DLD1 (cell line): ENCODE measurements at regions not wholly inside any gene's neighbourhood (a gene's known extent, or its start where the extent isn't known, plus 50 kb on each side); places are given as distances from the start of the nearest gene placed in this dataset.
"Not testable (repeated sequence)": the region's sequence is repeated elsewhere in the genome, so short reads cannot be mapped to it uniquely, and the experiment has no call there.

ENCODE experiments used
- in situ Hi-C: cut with HindIII; loops from 2 replicates; pipeline ENCODE4 v1.10.0; 2017; ENCODE audit warnings: low sequenced_read_pairs

DNA sequence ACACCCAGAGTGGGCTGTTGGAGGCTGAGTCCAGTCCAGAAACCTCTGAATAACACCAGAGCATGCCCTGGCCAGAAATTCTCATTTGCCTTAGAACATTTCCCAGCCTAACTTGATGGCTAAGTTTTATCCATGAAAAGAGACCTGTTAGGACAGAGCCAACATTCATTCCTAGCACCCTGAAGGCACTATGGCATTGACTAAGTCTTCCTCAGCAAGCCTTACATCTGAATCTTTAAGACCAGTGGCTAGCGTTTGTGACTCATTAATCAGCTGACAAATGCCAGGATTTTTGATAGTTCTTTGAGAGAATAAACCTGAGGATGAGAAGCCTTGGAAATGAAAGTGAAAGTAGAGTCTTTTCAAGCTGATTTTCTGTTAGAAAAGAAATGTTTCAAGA is 1087.1 kb upstream of the ALCAM start:
- in situ Hi-C loops = no loop called here

- in situ Hi-C loops = no loop called here
Observed at GRCh38 chr3:104281713-104282112, 1085.0 kb upstream of the ALCAM start.

DNA sequence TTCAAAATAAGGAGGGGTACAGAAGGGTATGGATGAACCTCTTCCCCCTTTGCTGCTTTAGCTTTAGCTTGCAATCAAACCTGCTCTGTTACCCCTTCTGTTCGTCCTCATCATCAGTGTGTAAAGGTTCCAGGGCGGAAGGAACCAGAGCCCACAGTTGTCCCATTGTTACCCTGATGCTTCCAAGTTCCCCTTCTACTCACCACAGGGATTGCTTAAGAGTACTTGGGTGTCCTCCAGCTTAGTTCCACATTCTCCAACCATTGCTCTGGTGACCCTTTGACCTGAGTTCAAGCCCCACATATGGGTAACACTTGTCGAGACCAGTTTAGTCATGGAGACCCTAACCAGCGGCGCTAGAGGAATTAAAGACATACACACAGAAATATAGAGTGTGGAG is 1080.1 kb upstream of the ALCAM start:
- in situ Hi-C loops = no loop called here

- in situ Hi-C loops = no loop called here
Observed at GRCh38 chr3:104291437-104291851, 1075.3 kb upstream of the ALCAM start.

GRCh38 chr3:104291878-104292277 is 1074.8 kb upstream of the ALCAM start:
- in situ Hi-C loops = no loop called here

DNA sequence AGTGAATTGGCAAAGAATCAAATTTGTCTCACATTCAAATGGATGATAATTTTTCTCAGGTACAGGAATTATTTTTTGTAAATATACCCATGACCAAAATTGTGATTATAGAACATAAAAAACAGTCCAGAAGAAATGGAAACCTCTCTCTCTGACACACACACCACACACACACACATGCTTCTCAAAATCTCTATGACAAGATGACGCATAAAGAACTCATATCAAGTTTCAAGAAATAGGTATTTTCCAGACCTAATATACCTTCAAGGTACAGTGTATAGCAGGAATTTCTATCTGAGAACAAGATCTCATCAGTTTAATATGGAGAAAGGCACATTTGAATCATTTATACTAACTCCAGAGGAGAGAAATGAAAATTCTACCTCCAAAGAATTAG is 1069.1 kb upstream of the ALCAM start:
- in situ Hi-C loops = no loop called here

- in situ Hi-C loops = no loop called here
Observed at GRCh38 chr3:104298662-104299061, 1068.0 kb upstream of the ALCAM start.

DNA sequence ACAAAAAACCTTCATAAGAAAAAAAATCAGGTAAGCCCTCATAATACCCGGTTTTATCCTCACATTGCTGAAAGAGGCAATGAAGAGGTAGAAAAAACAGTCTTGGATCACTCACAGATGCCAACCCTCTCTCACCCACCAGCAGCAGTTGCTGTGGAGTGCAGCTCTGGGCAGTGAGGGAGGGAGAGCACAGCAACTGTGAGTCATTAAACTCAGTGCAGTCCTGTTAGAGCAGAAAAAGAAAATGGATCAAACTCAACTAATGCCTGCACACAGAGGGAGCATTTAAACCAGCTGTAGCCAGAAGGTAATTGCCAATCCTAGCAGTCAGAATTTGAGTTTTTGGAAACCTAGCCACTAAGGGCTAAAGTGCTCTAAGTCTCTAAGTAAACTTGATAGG is 1050.6 kb upstream of the ALCAM start:
- in situ Hi-C loops = no loop called here

GRCh38 chr3:104323226-104323625 is 1043.5 kb upstream of the ALCAM start:
- in situ Hi-C loops = no loop called here

DNA sequence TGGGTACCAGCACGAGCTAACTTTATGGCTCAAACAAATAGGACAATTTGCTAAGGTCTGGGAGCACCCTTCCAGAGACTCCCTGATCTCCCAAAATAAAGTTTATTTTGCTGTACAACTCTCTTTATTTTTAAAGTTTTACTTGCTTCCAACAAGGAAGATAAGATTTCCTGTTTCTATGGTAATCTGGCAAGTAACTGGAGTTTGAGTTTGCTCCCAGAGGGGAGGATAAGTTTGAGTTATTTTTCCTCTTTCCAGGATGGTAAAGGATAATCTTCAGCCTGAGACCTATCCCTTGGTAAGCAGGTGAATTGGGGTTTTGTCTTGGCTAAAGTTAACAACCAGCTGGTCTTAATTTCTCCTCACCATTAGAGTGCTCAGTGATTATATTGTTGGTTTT is 1019.4 kb upstream of the ALCAM start:
- in situ Hi-C loops = no loop called here

GRCh38 chr3:104349836-104350235 is 1016.9 kb upstream of the ALCAM start:
- in situ Hi-C loops = no loop called here

GRCh38 chr3:104353951-104354350 is 1012.8 kb upstream of the ALCAM start:
- in situ Hi-C loops = no loop called here

GRCh38 chr3:104359546-104359945 is 1007.2 kb upstream of the ALCAM start:
- in situ Hi-C loops = no loop called here

GRCh38 chr3:104360038-104360437 is 1006.7 kb upstream of the ALCAM start:
- in situ Hi-C loops = no loop called here

- in situ Hi-C loops = not testable (repeated sequence)
Observed at GRCh38 chr3:104361748-104362147, 1005.0 kb upstream of the ALCAM start.

- in situ Hi-C loops = no loop called here
Observed at GRCh38 chr3:104362319-104362718, 1004.4 kb upstream of the ALCAM start.

DNA sequence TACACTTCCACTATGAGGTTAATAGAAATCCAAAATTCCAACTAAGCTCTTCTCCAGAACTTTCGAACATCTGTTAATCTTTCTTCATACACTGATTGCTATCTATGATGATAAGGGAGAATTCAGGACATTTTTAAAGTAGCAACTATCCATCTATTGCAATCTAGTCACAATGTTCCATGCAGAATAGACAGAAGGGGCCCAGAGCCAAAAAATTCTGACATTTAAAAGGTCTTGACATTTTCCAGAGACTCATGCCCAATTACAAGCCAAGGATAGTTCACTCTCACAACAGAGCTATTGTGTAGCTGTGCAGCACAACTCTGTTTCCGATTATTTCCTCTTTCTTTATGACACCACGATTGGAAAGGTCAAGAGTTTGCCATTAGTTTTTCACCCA is 999.7 kb upstream of the ALCAM start:
- in situ Hi-C loops = no loop called here

DNA sequence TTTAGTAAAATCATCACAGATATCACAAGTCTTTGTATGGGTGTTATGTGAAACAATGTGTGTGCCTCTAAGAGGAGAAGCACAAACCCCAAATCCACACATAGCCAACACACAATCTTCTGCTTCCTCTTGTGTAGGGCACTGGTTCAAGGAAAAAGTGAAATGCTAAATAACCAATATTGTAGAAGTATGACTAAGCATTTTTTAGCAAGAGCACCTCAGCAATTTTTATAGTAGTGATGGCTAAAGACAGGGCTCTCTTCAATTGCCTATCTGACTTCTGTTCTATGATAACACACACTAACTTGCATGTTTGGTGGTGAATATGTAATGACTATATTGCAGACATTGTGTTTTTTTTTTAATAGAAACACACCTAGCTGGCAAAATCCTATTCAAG is 997.9 kb upstream of the ALCAM start:
- in situ Hi-C loops = no loop called here

GRCh38 chr3:104385421-104385820 is 981.3 kb upstream of the ALCAM start:
- in situ Hi-C loops = no loop called here

DNA sequence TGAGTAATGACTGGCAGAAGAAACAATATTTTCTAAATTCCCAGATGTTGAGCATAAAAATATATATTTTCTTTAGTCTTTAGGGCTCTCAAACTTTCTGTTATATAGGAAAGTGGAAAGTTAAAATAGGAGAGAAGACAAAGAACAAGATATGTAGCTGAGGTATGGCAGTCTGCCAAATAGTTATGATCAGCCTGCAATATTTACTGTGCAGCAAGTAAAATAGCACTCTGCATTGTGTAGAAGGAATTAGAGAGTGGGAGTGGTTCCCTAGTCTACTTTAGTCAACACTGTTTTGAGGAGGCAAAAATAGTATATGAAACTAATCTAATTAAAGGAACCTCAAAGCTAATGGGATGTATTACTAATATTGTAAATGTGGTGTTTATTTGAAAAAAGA is 978.1 kb upstream of the ALCAM start:
- in situ Hi-C loops = no loop called here

- in situ Hi-C loops = no loop called here
Observed at GRCh38 chr3:104392327-104392726, 974.4 kb upstream of the ALCAM start.

GRCh38 chr3:104396974-104397669 is 969.6 kb upstream of the ALCAM start:
- in situ Hi-C loops = no loop called here

DNA sequence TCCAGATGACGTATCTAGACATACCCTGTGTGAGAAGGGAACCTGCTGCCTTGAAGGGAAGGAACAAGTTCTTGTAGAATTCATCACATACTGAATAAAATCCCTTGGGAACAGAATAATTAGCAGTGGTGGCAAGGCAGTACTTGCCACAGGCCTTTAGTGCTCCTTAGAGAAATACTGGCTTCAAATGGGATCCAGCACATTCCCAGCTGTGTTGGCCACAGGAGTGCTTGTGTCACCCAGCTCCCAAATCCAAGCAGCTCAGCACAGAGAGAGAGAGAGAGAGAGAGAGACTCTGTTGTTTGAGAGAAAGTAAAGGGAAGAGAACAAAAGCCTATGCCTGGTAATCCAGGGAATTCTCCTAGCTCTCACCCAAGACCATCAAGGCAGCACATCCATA is 969.0 kb upstream of the ALCAM start:
- in situ Hi-C loops = no loop called here
